Middle frontal gyrus (tissue), 1 donor: ENCODE measurements at regions not wholly inside any gene's neighbourhood (a gene's known extent, or its start where the extent isn't known, plus 50 kb on each side); places are given as distances from the start of the nearest gene placed in this dataset.
"Not testable (repeated sequence)": the region's sequence is repeated elsewhere in the genome, so short reads cannot be mapped to it uniquely, and the experiment has no call there.

Experiments used
- DNase-seq: peaks from one replicate; pipeline ENCODE4 v3.0.0-alpha.2; 2015; ENCODE audit warnings: low spot score; ENCODE audit errors: extremely low spot score

GRCh38 chr17:31678431-31678830 lies 180.6 kb downstream of the COPRS start:
- no peak for DNase-seq

DNA sequence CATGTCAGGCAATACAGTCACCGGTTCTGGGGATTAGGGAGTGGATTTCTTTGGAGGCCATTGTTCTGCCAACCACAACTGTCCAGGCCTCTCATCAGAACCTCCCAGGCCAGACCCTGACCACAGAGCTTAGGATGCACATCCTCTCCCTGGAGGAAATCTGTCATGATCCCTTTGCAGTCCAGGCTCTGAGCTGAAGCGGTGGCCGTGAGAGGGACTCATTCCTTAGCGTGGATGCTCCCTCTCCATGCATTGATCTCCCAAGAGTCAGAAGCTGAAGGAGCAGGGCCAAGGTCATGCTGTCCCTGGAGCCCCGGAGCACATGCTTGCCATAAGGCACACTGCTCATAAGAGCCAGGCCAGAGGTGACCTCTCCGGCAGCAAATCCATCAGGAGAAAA lies 181.4 kb downstream of the COPRS start:
- no peak for DNase-seq

DNA sequence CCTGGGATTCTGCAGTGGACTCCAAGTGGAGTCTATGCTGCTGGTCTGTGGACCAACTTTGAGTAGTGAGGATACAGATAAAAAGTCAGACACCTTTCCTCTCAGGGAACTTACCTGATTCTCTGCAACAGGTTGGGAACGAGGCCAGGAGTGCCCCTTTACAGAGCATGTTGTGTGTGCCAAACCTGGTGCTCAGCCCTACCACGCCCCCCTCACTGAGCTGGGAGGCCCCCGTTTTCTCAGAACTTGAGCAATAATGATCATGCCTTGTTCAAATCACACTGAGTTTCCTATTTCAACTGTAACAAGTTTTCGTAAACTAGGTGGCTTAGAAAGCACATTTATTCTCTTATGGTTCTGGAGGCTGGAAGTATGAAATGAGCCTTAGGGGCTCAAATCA lies 182.0 kb downstream of the COPRS start:
- no peak for DNase-seq

GRCh38 chr17:31675392-31675791 lies 183.7 kb downstream of the COPRS start:
- DNase-seq = not testable (repeated sequence)

GRCh38 chr17:31674717-31675349 lies 184.2 kb downstream of the COPRS start:
- DNase-seq = no peak

- no peak for DNase-seq
Measured at GRCh38 chr17:31674305-31674704, 184.7 kb downstream of the COPRS start.

DNA sequence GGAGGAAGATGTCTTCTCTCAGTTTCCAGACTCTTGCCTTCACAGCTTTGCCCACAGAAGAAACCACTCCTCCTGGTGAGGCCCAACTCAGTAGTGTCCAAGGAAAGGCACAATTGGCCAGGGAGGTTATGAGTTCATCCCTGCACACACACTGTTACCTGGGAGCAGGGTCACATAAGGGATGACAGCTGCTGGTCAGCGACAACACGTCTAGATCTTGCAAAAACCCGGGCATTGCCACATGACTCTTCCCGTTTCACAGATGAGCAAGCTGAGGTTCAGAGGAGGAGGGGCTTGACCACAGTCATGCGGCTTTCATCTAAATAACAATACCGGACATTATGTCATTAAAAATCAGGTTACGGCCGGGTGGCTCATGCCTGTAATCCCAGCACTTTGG lies 186.0 kb downstream of the COPRS start:
- no peak for DNase-seq

- DNase-seq = no peak
Measured at GRCh38 chr17:31672161-31672819, 186.8 kb downstream of the COPRS start.

DNA sequence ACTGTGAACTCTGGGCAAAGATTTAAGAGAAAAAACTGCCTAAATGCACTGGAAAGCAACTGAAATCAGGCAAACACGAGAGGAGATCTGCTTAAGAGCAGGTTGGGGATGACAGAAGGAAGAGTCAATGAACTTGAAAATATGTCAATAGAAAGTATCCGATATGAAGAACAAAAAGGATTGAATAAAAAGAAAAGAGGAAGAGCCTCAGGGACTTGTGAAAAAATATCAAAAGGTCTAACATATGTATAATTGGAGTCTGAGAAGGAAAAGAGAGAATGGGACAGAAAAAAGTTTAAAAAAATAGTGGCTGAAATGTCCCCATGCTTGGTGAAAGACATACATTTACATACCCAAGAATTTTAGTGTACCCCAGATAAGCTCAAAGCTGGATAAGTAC lies 195.5 kb downstream of the COPRS start:
- no peak for DNase-seq

DNA sequence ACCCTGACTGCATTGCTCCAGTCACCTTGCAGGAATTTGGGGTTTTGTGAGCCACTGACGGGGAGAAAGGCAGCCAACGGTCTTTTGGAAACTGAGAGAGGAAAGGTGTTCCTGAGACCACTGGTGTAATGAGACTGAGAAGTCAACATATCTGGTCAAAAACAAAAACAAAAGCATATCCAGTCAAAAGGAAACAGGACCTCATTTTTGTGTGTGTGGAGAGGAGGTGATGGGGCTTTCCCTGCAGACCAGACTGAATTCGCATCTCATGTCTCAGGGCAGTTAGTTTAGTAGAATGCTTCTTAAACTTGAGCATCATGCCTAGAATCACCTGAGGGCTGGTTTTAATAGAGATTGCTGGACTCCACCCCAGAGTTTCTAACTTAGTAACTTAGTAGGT lies 198.4 kb downstream of the COPRS start:
- DNase-seq = no peak

GRCh38 chr17:31657876-31658275 lies 201.2 kb downstream of the COPRS start:
- no peak for DNase-seq

DNA sequence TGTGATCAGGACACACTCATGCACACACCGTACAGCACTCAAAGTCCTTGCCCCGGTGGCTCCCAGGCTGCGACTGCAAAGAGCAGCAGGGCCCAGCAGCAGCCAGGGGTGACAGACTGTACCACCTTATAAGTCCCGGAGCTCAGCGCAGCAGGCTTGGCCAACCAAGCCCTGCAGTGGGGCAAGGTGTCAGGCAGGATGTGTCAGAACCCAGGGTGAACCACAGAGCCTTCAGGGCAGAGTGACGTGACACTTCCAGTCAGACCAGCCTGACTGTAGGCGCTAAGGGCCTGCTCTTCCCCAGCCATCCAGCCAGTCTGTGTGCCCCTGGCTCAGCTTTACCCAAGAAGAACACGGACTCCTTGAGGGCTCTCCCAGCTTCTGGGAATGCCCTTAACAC lies 204.1 kb downstream of the COPRS start:
- DNase-seq = no peak

- no peak for DNase-seq
Measured at GRCh38 chr17:31653691-31654090, 205.4 kb downstream of the COPRS start.

- DNase-seq = no peak
Measured at GRCh38 chr17:31650756-31651520, 208.1 kb downstream of the COPRS start.

DNA sequence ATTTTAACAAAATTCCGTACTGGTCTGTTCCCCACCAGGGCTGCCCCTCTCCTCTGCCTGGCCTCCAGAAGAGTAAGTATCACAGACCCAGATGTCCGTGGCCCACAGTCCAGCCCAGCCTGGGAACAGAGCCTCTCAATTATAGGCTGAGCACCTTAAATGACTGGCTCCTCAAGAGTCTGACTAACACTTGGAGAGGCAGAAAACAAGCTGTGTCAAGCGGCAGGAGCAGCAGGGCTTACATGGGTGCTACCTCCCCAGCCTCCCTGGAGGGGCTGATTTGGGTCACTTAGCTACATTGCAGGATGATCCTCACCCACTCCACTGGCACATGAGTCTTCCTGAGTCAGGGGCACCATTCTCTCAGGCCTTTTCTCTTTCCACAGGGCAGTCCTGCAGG lies 209.7 kb downstream of the COPRS start:
- DNase-seq = no peak

DNA sequence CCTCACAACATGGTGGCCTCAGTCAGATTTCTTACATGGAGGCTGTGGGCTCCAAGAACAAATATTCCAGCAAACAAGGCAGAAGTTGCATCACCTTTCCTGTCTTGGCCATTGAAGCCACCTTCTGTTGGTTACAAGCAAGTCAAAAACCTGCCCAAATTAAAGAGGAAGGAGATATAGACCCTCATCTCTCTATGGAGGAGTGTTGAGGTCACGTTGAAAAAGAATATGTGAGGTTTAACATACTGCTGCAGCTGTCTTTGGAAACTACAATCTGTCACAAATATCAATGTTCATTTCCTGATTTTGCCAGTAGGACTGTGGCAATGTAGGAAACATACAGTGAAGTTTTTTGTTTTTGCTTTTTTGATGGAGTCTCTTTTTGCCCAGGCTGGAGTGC lies 211.4 kb downstream of the COPRS start:
- no peak for DNase-seq

DNA sequence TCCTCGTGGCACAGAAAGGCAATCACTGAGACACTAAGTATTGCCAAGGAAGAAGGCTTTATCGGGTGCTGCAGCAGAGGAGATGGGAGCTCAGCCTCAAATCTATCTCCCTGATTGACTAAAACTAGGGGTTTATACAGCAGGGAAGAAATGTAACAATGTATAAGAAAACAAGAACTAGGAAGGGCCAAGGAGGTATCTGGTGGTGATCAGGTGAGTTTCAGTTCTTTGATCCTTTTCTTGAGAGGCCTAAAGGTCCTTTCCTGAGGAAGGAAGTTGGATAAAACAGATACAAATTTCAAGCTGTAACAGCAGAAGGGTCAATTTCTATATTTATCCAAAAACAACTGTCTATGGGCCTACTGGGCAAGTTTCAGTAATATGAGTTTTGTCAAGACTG lies 212.4 kb downstream of the COPRS start:
- no peak for DNase-seq

DNA sequence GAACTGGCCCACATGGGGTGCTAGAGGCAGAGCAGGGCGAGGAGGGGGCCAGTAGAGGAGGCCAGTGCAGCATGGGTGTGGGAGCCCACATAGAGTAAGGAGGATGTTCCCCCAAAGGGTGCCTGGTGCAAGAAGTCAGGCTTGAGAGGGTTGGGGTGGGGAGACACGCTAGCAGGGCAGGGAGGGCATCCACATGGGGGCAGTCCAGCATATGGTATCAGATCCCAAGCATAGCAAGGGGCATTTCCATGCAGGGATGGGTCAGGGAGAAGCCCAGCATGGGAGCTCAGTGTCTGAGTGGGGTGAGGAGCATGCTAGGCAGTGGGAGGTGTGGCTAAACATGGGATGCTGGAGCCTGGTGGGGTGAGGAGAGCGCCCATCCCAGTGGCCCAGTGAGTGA lies 213.7 kb downstream of the COPRS start:
- DNase-seq = no peak

- DNase-seq = no peak
Measured at GRCh38 chr17:31631766-31632165, 227.3 kb downstream of the COPRS start.

DNA sequence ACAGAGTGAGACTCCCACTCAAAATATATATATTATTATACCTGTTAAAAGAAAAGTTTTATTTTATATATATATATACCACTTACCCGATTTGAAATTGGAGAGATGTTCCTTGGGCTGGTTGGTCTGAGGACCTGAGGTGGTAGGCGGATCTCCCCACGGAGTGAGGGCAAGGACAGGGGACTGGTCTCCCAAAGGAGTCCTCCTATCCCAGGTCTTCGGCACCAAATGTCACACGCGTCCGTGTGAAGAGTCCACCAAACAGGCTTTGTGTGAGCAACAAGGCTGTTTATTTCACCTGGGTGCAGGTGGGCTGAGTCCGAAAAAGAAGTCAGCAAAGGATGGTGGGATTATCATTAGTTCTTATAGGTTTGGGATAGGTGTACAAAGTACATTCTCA lies 228.2 kb downstream of the COPRS start:
- not testable (repeated sequence) for DNase-seq

DNA sequence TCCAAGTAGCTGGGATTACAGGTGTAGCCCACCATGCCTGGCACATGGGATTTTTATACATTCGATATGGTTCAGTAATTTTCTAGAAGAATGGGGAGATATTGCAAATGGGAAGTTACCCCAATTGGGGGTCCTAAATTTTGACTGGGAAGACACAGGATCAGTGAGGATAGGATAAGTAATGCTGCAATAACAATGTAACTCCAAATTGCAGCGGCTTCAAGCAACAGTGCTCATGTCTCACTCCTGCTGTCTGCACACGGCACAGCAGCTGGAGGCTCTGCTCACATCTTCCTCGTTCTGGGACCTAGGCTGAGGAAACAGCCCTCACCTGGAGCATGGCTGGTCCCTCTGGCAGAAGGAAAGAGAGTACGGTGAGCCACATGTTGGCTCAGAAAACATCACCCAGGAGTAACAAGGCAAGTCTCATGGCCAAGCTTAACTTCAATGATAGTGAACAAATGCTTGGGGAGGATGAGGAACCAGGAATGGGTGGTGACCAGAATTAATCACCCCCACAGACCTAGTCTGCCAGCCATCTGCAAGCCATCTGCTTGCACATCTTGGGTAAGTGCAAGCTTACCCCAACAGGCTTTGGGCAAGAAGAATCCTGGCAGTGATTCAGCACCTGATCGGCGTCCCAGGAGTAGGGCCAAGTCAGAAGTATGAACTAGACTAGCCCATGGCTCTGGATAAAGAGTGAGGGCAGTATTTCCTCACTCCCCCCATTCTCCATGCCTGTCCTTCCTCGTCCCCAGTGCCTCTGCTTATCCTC lies 229.2 kb downstream of the COPRS start:
- no peak for DNase-seq

- DNase-seq = no peak
Measured at GRCh38 chr17:31627960-31628359, 231.1 kb downstream of the COPRS start.
